HG03565 (cell line): ENCODE measurements at regions not wholly inside any gene's neighbourhood (a gene's known extent, or its start where the extent isn't known, plus 50 kb on each side); places are given as distances from the start of the nearest gene placed in this dataset.
"Not testable (repeated sequence)": the region's sequence is repeated elsewhere in the genome, so short reads cannot be mapped to it uniquely, and the experiment has no call there.

Experiments used
- ATAC-seq: cut with Tn5 transposase; IDR thresholded peaks from one replicate; pipeline ENCODE4 v1.9.1; 2021; ENCODE audit warnings: mild to moderate bottlenecking, moderate library complexity; ENCODE audit not compliant: unreplicated experiment

- ATAC-seq: no peak
Observed at GRCh38 chr7:155227788-155228458, 69.8 kb upstream of the INSIG1 start.

GRCh38 chr7:155228459-155228845 lies 69.2 kb upstream of the INSIG1 start:
- ATAC-seq: no peak

- no peak for ATAC-seq
Observed at GRCh38 chr7:155228894-155229293, 68.8 kb upstream of the INSIG1 start.

- no peak for ATAC-seq
Observed at GRCh38 chr7:155229548-155230168, 68.0 kb upstream of the INSIG1 start.

GRCh38 chr7:155230169-155230593 lies 67.5 kb upstream of the INSIG1 start:
- ATAC-seq: no peak

- ATAC-seq: no peak
Observed at GRCh38 chr7:155231241-155231800, 66.4 kb upstream of the INSIG1 start.

GRCh38 chr7:155231941-155232340 lies 65.7 kb upstream of the INSIG1 start:
- no peak for ATAC-seq

GRCh38 chr7:155232911-155233310 lies 64.8 kb upstream of the INSIG1 start:
- ATAC-seq: no peak

- ATAC-seq: no peak
Observed at GRCh38 chr7:155233311-155234157, 64.1 kb upstream of the INSIG1 start.

- ATAC-seq: no peak
Observed at GRCh38 chr7:155234158-155234492, 63.6 kb upstream of the INSIG1 start.

- no peak for ATAC-seq
Observed at GRCh38 chr7:155234950-155235789, 62.5 kb upstream of the INSIG1 start.

- ATAC-seq: no peak
Observed at GRCh38 chr7:155236386-155236785, 61.3 kb upstream of the INSIG1 start.

GRCh38 chr7:155237297-155237696 lies 60.4 kb upstream of the INSIG1 start:
- no peak for ATAC-seq

- ATAC-seq: no peak
Observed at GRCh38 chr7:155237730-155238129, 59.9 kb upstream of the INSIG1 start.

GRCh38 chr7:155239431-155240087 lies 58.1 kb upstream of the INSIG1 start:
- ATAC-seq: not testable (repeated sequence)

- ATAC-seq: no peak
Observed at GRCh38 chr7:155244675-155245074, 53.0 kb upstream of the INSIG1 start.

GRCh38 chr7:155247479-155248365 lies 50.0 kb upstream of the INSIG1 start:
- no peak for ATAC-seq
